ENCODE measurements at regions not wholly inside any gene's neighbourhood (a gene's known extent, or its start where the extent isn't known, plus 50 kb on each side); places are given as distances from the start of the nearest gene placed in this dataset.

DNA sequence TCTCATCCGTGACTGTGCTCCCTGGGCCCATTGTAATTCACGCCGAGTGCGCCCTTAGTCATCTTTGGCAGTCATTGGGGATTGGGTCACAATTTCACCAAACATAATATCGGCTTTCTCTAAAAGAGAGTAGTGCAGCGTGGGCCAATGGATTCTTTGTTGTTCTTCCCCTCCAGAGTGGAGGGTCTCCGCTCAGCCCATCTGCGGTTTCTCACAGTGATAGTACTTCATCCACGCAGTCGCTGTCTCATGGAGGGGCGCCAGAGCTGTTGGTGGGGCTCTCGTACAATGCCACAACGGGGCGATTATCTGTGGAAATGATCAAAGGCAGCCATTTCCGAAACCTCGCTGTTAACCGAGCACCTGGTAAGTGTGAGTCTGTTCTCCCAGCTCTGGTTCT, 321.8 kb downstream of the SNAPC1 start:
- H3K36me3 ChIP-seq (ENCODE audit: insufficient read depth, low read length): no peaks in the 10 kb centered on the region; the same call in 1 of the 2 replicates
- H3K9me3 ChIP-seq (ENCODE audit: control insufficient read depth, insufficient read depth, low read length): peaks cover 5% of the 10 kb centered on the region
- H3K9ac ChIP-seq (ENCODE audit: low read depth, low read length): no peak overlapping the region
- no peaks in the 10 kb centered on the region for H3K4me1 ChIP-seq (ENCODE audit: insufficient read depth, low read length)

DNA sequence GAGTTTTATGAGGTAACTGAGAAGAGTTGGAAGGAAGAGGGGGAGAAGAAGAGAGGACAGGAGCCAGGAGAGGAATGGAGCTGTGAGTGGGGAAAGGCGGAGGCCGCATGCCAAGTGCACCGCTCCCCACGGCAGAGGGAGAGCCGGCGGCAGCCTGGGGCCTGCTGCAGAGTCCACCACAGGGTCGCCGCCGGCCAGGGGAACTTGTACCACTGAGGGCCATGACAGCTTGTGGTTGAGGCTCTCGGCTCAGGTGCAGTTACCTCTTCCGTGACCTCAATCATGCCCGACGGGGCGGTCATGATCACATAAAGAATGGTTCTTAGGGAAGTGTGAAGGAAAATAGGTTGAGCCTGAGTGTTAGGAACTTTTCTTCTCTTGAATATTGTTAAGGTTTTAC, 325.0 kb downstream of the SNAPC1 start:
- H3K36me3 ChIP-seq (ENCODE audit: insufficient read depth, low read length): no peaks in the 10 kb centered on the region; the same call in 1 of the 2 replicates
- H3K4me1 ChIP-seq (ENCODE audit: insufficient read depth, low read length): no peaks in the 10 kb centered on the region
- peaks cover 5% of the 10 kb centered on the region for H3K9me3 ChIP-seq (ENCODE audit: control insufficient read depth, insufficient read depth, low read length)
- H3K9ac ChIP-seq (ENCODE audit: low read depth, low read length): no peak overlapping the region

DNA sequence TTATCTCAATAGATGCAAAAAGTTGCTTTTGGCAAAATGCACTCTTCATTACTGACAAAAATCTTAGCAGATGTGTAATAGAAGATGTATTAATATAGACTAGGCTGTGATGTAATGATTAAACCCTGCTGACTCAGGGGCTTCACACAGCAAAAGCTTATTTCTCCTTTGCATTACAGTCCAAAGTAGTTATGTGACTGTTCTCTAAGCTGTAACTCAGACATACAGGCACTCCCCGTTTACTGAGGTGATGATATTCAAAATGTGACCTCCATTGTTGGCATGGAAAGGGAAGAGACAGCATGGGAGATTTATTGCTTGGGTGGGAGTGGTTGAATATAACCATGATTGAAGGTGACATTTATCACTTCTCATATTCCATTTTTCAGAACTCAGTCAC, 331.5 kb downstream of the SNAPC1 start:
- H3K36me3 ChIP-seq (ENCODE audit: insufficient read depth, low read length): no peaks in the 10 kb centered on the region
- no peaks in the 10 kb centered on the region for H3K4me1 ChIP-seq (ENCODE audit: insufficient read depth, low read length)
- no peak overlapping the region for H3K9ac ChIP-seq (ENCODE audit: low read depth, low read length)
- no peaks in the 10 kb centered on the region for H3K9me3 ChIP-seq (ENCODE audit: control insufficient read depth, insufficient read depth, low read length)

DNA sequence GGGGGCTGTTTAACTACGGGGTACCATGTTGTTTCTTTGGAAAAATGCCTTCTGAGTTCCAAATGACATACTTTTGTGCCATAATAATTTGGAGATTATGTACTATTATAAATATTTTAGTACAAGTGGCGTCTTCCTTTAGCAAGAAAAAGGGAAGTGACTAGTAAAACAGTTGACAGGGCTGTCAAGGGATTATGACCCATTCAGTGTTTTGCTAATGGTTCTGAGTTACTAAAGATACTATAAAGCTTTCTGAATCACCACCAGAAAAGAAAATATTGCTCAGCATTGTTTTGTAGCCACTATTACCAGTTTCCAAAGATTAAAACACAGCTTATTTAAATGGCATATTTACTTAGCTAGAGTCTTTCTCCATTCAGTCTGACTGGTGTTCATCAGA, 334.9 kb downstream of the SNAPC1 start:
- H3K4me1 ChIP-seq (ENCODE audit: insufficient read depth, low read length): no peaks in the 10 kb centered on the region
- H3K9ac ChIP-seq (ENCODE audit: low read depth, low read length): no peak overlapping the region
- no peaks in the 10 kb centered on the region for H3K9me3 ChIP-seq (ENCODE audit: control insufficient read depth, insufficient read depth, low read length)
- no peaks in the 10 kb centered on the region for H3K36me3 ChIP-seq (ENCODE audit: insufficient read depth, low read length)

GRCh38 chr14:62097824-62098223, 335.6 kb downstream of the SNAPC1 start:
- H3K9me3 ChIP-seq (ENCODE audit: control insufficient read depth, insufficient read depth, low read length): no peaks in the 10 kb centered on the region
- no peaks in the 10 kb centered on the region for H3K4me1 ChIP-seq (ENCODE audit: insufficient read depth, low read length)
- no peak overlapping the region for H3K9ac ChIP-seq (ENCODE audit: low read depth, low read length)
- no peaks in the 10 kb centered on the region for H3K36me3 ChIP-seq (ENCODE audit: insufficient read depth, low read length)

GRCh38 chr14:62098357-62098756, 336.1 kb downstream of the SNAPC1 start:
- no peak overlapping the region for H3K9ac ChIP-seq (ENCODE audit: low read depth, low read length)
- no peaks in the 10 kb centered on the region for H3K4me1 ChIP-seq (ENCODE audit: insufficient read depth, low read length)
- no peaks in the 10 kb centered on the region for H3K9me3 ChIP-seq (ENCODE audit: control insufficient read depth, insufficient read depth, low read length)
- no peaks in the 10 kb centered on the region for H3K36me3 ChIP-seq (ENCODE audit: insufficient read depth, low read length)

- Histone ChIP-seq H3K4me1 (ENCODE audit: insufficient read depth, low read length) (no peaks in the 10 kb centered on the region), H3K36me3 (ENCODE audit: insufficient read depth, low read length) (no peaks in the 10 kb centered on the region), H3K9ac (ENCODE audit: low read depth, low read length) (no peak overlapping the region), H3K9me3 (ENCODE audit: control insufficient read depth, insufficient read depth, low read length) (no peaks in the 10 kb centered on the region)
These were observed 336.9 kb downstream of the SNAPC1 start for GRCh38 chr14:62099091-62099490.

DNA sequence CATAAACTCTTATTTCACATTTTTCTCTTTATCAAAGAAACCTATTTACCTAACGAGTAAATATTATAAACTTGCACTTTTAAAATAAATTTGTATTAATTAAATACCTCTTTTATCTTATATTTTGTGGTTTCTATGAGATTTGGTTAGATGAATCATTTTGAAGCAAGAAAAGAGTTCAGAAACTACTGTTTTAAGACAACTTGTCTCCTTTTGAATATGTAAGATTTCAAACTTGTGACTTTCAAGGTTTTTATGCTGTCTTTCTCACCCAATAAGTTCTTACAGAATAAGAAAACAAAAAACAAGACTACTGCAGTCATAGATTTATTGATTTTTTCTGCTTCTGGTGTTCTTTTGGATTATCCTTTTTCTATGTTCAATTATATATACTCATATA, 339.0 kb downstream of the SNAPC1 start:
- Histone ChIP-seq H3K4me1 (ENCODE audit: insufficient read depth, low read length) (no peaks in the 10 kb centered on the region), H3K36me3 (ENCODE audit: insufficient read depth, low read length) (no peaks in the 10 kb centered on the region), H3K9me3 (ENCODE audit: control insufficient read depth, insufficient read depth, low read length) (no peaks in the 10 kb centered on the region), H3K9ac (ENCODE audit: low read depth, low read length) (no peak overlapping the region)

- no peaks in the 10 kb centered on the region for H3K36me3 ChIP-seq (ENCODE audit: insufficient read depth, low read length)
- no peaks in the 10 kb centered on the region for H3K9me3 ChIP-seq (ENCODE audit: control insufficient read depth, insufficient read depth, low read length)
- no peaks in the 10 kb centered on the region for H3K4me1 ChIP-seq (ENCODE audit: insufficient read depth, low read length)
- no peak overlapping the region for H3K9ac ChIP-seq (ENCODE audit: low read depth, low read length)
These were observed 339.6 kb downstream of the SNAPC1 start for GRCh38 chr14:62101673-62102348.

- H3K4me1 ChIP-seq (ENCODE audit: insufficient read depth, low read length): no peaks in the 10 kb centered on the region
These were observed 340.1 kb downstream of the SNAPC1 start for GRCh38 chr14:62102349-62102725.

GRCh38 chr14:62103464-62103863, 341.2 kb downstream of the SNAPC1 start:
- H3K36me3 ChIP-seq (ENCODE audit: insufficient read depth, low read length): no peaks in the 10 kb centered on the region
- H3K9ac ChIP-seq (ENCODE audit: low read depth, low read length): no peak overlapping the region
- no peaks in the 10 kb centered on the region for H3K4me1 ChIP-seq (ENCODE audit: insufficient read depth, low read length)
- H3K9me3 ChIP-seq (ENCODE audit: control insufficient read depth, insufficient read depth, low read length): no peaks in the 10 kb centered on the region

More at GRCh38 chr14:62102349-62102725, 340.1 kb downstream of the SNAPC1 start:
- Histone ChIP-seq H3K36me3 (ENCODE audit: insufficient read depth, low read length) (no peaks in the 10 kb centered on the region), H3K9ac (ENCODE audit: low read depth, low read length) (no peak overlapping the region), H3K9me3 (ENCODE audit: control insufficient read depth, insufficient read depth, low read length) (no peaks in the 10 kb centered on the region)

- no peaks in the 10 kb centered on the region for H3K36me3 ChIP-seq (ENCODE audit: insufficient read depth, low read length)
- H3K9ac ChIP-seq (ENCODE audit: low read depth, low read length): no peak overlapping the region
- H3K4me1 ChIP-seq (ENCODE audit: insufficient read depth, low read length): no peaks in the 10 kb centered on the region
- no peaks in the 10 kb centered on the region for H3K9me3 ChIP-seq (ENCODE audit: control insufficient read depth, insufficient read depth, low read length)
These were observed 348.7 kb downstream of the SNAPC1 start for GRCh38 chr14:62110941-62111340.

DNA sequence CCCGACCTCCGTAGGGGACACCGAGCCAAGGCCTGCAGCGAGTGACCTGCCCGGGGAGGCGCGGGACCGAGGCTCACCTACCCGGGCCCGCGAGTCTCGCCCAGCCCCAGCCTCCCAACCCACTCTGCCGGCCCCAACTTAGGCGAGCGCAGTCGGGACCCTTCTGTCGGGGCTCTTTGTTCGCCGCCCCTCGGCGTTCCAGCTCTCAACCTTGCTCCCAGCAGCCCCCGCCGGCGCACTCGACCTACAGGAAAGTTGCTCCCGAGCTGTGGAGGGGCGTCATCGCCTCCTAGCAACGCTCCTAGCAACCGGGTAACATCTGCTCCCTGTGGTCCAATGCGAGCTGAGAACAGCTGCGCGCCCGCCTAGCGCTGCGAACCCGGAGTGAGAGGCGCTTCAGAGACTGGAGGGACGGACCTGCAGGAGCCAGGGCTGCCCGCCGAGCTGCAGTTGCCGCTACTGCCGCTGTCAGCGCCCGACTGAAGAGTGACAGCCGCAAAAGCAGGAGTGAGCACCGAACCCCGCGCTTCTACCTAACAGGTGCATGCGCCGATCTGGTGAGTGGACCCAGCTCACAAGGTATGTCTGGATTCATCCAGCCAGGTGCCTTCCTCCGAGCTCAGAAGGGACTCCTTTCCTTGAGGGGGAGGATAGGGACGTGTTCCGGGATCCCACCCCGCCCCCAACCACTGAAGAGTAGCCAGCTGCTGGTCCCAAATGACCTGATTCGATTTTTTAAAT, 355.0 kb downstream of the SNAPC1 start:
- no peaks in the 10 kb centered on the region for H3K36me3 ChIP-seq (ENCODE audit: insufficient read depth, low read length)
- H3K9me3 ChIP-seq (ENCODE audit: control insufficient read depth, insufficient read depth, low read length): no peaks in the 10 kb centered on the region
- H3K9ac ChIP-seq (ENCODE audit: low read depth, low read length): peak overlapping the region; percentile 53; the same call in 1 of the 2 replicates
- H3K4me1 ChIP-seq (ENCODE audit: insufficient read depth, low read length): no peaks in the 10 kb centered on the region

- Histone ChIP-seq H3K9ac (ENCODE audit: low read depth, low read length) (peak overlapping the region; percentile 53; the same call in 1 of the 2 replicates), H3K9me3 (ENCODE audit: control insufficient read depth, insufficient read depth, low read length) (no peaks in the 10 kb centered on the region), H3K4me1 (ENCODE audit: insufficient read depth, low read length) (no peaks in the 10 kb centered on the region), H3K36me3 (ENCODE audit: insufficient read depth, low read length) (no peaks in the 10 kb centered on the region)
These were observed 355.5 kb downstream of the SNAPC1 start for GRCh38 chr14:62117751-62118105.

DNA sequence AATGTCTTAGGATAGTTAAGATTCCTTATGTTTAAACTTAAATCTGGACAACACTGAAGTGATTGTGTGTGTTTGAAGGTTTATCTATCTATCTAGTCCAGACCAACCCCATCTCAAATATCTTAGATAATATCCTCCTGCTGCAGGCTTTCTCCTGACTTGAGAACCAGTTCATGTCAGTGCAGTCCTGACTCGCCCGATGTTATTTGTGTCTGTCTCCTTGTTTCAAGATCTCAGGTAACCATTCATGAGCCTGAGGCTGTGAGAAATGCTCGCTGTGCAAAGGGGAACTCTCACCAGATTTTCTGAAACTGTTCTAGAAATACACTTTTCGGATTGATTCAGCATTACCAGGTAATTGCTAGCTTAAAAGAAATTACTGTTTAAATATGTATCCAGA, 356.2 kb downstream of the SNAPC1 start:
- H3K36me3 ChIP-seq (ENCODE audit: insufficient read depth, low read length): no peaks in the 10 kb centered on the region
- H3K9me3 ChIP-seq (ENCODE audit: control insufficient read depth, insufficient read depth, low read length): no peaks in the 10 kb centered on the region
- no peaks in the 10 kb centered on the region for H3K4me1 ChIP-seq (ENCODE audit: insufficient read depth, low read length)
- H3K9ac ChIP-seq (ENCODE audit: low read depth, low read length): no peak overlapping the region

All from ES-I3 (cell line).